Mucosa of descending colon (tissue), 3 donors: ENCODE measurements at regions not wholly inside any gene's neighbourhood (a gene's known extent, or its start where the extent isn't known, plus 50 kb on each side); places are given as distances from the start of the nearest gene placed in this dataset.

ENCODE experiments used
- ATAC-seq: fragments of 200-7000 bp; cut with Tn5 transposase; one replicate; pipeline ENCODE4 v1.9.1; 2020; ENCODE audit warnings: mild to moderate bottlenecking, moderate library complexity
- DNase-seq, 3 donors: peaks; one replicate each; pipeline ENCODE4 v3.0.0-alpha.2; 2020
- H3K36me3 ChIP-seq: fragments of 200-600 bp; one replicate; pipeline ENCODE4 v1.8.0; 2021; ENCODE audit warnings: low read depth, mild to moderate bottlenecking
- H3K4me1 ChIP-seq: fragments of 200-600 bp; one replicate; pipeline ENCODE4 v1.8.0; 2021; ENCODE audit warnings: low read depth, mild to moderate bottlenecking
- H3K4me3 ChIP-seq: fragments of 200-600 bp; one replicate; pipeline ENCODE4 v1.8.0; 2021; ENCODE audit warnings: mild to moderate bottlenecking
- H3K9me3 ChIP-seq: fragments of 200-600 bp; one replicate; pipeline ENCODE4 v1.8.0; 2021; ENCODE audit warnings: mild to moderate bottlenecking
- CTCF ChIP-seq: fragments of 200-600 bp; IDR thresholded peaks from one replicate; pipeline ENCODE4 v1.8.0; 2022; ENCODE audit warnings: antibody characterized with exemption, mild to moderate bottlenecking
- intact Hi-C, 2 donors: fragments of 100-400 bp; cut with DNase I in 1 of 2; cut with micrococcal nuclease in 1 of 2; formaldehyde crosslinking; loops; one replicate each; pipeline versions ENCODE4 v1.11.0 to v1.11.1; 2022; cut with DNase I, micrococcal nuclease
- donor health status: DM: no; HTN: no; CAD: no; lungs with moderate emphysema.
- donor health status: DM: no; HTN: no; CAD: no.
- donor health status: DM: no; HTN: yes; CAD: no.

DNA sequence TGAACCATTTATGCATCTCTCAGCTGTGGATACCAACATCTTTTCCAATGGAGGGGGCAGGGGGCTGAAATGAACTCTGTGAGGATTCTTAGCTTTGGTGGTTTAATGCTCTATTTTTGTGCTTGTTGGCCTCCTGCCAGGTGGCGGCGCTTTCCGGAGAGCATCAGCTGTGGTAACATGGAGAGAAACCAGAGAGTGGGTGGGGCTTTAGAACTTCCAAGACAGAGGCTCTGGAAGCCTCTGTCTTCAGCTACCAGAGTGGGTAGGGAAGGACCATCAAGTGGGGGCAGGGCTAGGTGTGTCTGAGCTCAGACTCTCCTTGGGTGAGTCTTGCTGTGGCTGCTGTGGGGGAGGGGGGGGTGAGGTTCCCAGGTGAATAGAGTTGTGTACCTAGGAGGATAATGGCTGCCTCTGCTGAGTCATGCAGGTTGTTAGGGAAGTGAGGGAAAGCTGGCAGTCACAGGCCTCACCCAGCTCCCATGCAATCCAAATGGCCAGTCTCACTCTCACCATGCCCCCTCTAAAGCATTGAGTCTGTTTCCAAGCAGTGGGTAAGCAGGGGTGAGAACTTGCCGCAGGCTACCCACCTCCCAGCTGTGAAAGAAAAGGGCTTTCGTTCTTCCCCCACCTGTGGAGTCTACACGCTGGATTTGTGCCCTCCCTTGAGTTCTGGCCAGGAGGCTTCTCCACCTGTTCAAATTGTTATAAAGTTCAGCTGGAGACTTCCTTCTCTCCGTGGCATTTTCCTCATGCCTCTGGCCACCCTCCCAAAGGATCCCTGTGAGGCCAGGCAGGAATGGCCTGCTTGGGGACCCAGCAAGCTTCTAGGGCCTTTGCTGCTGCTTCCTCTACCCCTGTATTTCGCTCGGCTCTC lies 527.0 kb downstream of the NEBL start:
- Histone ChIP-seq H3K36me3 (no peaks in the 10 kb centered on the region), H3K9me3 (no peaks in the 10 kb centered on the region), H3K4me3 (no peak overlapping the region), H3K4me1 (no peaks in the 10 kb centered on the region)
- intact Hi-C loops = no loop called here
- no peak for TF ChIP-seq CTCF
- peak; percentile 74 for ATAC-seq
- peak; percentile 46 to 56 (median 49) for DNase-seq

GRCh38 chr10:20363684-20364083 lies 533.4 kb downstream of the NEBL start:
- Histone ChIP-seq H3K36me3 (no peaks in the 10 kb centered on the region), H3K9me3 (no peaks in the 10 kb centered on the region), H3K4me3 (no peak overlapping the region), H3K4me1 (no peaks in the 10 kb centered on the region)
- intact Hi-C loops = no loop called here
- TF ChIP-seq CTCF = no peak
- DNase-seq = no peak
- ATAC-seq = no peak

DNA sequence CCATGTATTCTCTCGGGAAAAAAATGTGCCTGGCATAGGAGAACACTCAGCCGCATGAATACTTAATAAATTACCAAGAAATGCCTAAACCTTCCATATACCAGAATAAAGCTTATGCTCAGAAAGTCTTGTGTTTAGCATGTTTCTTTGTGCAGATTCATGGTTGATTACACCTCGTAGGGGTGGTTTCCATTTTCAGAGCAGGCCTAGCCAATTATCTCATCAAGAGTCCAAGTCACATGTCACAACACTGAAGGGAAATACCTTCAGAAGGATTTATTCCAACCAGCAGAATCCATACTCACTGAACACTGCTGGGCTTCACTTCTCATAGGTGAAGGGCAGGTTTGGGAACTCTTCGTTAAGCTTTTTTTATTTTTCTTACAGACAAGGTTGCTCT lies 539.7 kb downstream of the PLXDC2 start:
- no peak for TF ChIP-seq CTCF
- Histone ChIP-seq H3K9me3 (peaks cover 3% of the 10 kb centered on the region), H3K36me3 (no peaks in the 10 kb centered on the region), H3K4me1 (no peaks in the 10 kb centered on the region), H3K4me3 (no peak overlapping the region)
- ATAC-seq (no peak), DNase-seq (no peak)
- intact Hi-C loops = no loop called here

DNA sequence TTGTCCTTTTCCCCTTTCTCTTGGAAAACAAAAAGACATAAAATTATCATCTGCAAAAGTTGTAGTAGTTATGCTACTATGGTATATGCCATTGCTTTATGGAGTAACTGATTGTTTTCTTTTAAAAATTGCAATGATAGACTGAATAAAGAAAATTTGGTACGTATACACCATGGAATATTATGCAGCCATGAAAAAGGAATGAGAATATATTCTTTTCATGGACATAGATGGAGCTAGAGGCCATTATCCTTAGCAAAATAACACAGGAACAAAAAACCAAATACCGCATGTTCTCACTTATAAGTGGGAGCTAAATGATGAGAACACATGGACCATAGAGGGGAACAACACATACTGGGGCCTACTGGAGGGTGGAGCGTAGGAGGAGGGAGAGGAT lies 538.8 kb downstream of the PLXDC2 start:
- no peaks in the 10 kb centered on the region for H3K36me3 ChIP-seq
- intact Hi-C loops = no loop called here
- TF ChIP-seq CTCF = no peak
- ATAC-seq (no peak), DNase-seq (no peak)
- H3K9me3 ChIP-seq = peaks cover 3% of the 10 kb centered on the region
- no peak overlapping the region for H3K4me3 ChIP-seq
- H3K4me1 ChIP-seq = no peaks in the 10 kb centered on the region

GRCh38 chr10:20354166-20354565 lies 537.9 kb downstream of the PLXDC2 start:
- intact Hi-C loops = no loop called here
- Histone ChIP-seq H3K4me1 (no peaks in the 10 kb centered on the region), H3K36me3 (no peaks in the 10 kb centered on the region), H3K4me3 (no peak overlapping the region), H3K9me3 (peaks cover 3% of the 10 kb centered on the region)
- TF ChIP-seq CTCF = no peak
- ATAC-seq (no peak), DNase-seq (no peak)
